Transverse colon (tissue), 4 donors: ENCODE measurements at regions not wholly inside any gene's neighbourhood (a gene's known extent, or its start where the extent isn't known, plus 50 kb on each side); places are given as distances from the start of the nearest gene placed in this dataset.

ENCODE experiments used
- DNase-seq: peaks from one replicate; pipeline ENCODE4 v3.0.0-alpha.2; 2019
- H3K27ac ChIP-seq, 4 donors: fragments of 200-600 bp; sonication (generic); 2 replicates each; pipeline ENCODE4 v1.5.1; 2016 to 2018; ENCODE audit warnings: inconsistent platforms in 4 of 4
- H3K27me3 ChIP-seq: fragments of 200-600 bp; sonication (generic); 2 replicates; pipeline ENCODE4 v1.5.1; 2017; ENCODE audit warnings: inconsistent platforms
- H3K36me3 ChIP-seq, 4 donors: fragments of 200-600 bp; sonication (generic); 2 replicates each; pipeline ENCODE4 v1.5.1; 2017 to 2019; ENCODE audit warnings: inconsistent platforms in 4 of 4
- H3K4me1 ChIP-seq, 4 donors: fragments of 200-600 bp; sonication (generic); 2 replicates each; pipeline ENCODE4 v1.5.1; 2017 to 2020; ENCODE audit warnings: inconsistent platforms in 4 of 4
- H3K4me3 ChIP-seq, 4 donors: fragments of 200-600 bp; sonication (generic); 1 replicate in 1 of 4; 2 replicates in 3 of 4; pipeline versions ENCODE4 v1.5.1 to v1.6.1; 2017 to 2019; ENCODE audit warnings: inconsistent platforms in 4 of 4
- H3K9me3 ChIP-seq, 2 donors: fragments of 200-600 bp; sonication (generic); 2 replicates each; pipeline ENCODE4 v1.5.1; 2017 to 2019; ENCODE audit warnings: inconsistent platforms in 2 of 2
- CTCF ChIP-seq, 5 experiments: fragments of 200-600 bp in 3 of 5; fragments of 450-650 bp in 2 of 5; sonication (generic) in 3 of 5; IDR thresholded peaks; 1 replicate in 2 of 5; 2 replicates in 3 of 5; pipeline ENCODE4 v1.5.1; 2016 to 2017; ENCODE audit warnings: antibody characterized with exemption in 5 of 5, inconsistent platforms in 3 of 5, mild to moderate bottlenecking in 2 of 5, moderate library complexity in 1 of 5
- EP300 ChIP-seq: sonication (generic); formaldehyde crosslinking; IDR thresholded peaks from one replicate; pipeline ENCODE4 v1.6.1; 2017; ENCODE audit warnings: antibody characterized with exemption, low read depth
- POLR2A ChIP-seq: fragments of 450-650 bp; IDR thresholded peaks from one replicate; pipeline ENCODE4 v1.6.1; 2016; ENCODE audit warnings: antibody characterized with exemption, mild to moderate bottlenecking, moderate library complexity
- POLR2AphosphoS5 ChIP-seq, 3 donors: sonication (generic); formaldehyde crosslinking; IDR thresholded peaks; one replicate each; pipeline ENCODE4 v1.6.1; 2016; ENCODE audit warnings: antibody characterized with exemption in 3 of 3
- WGBS, 2 donors: methylation state at CpG; one replicate each; pipeline ENCODE4 v1.1.5; 2018; ENCODE audit warnings: low coverage in 1 of 2; 5-methylcytosine and 5-hydroxymethylcytosine counted together
- in situ Hi-C, 4 donors: fragments of 200-750 bp; cut with MboI; loops; one replicate each; pipeline versions ENCODE4 v1.15.0 to v1.15.1; 2017; ENCODE audit warnings: low sequenced_read_pairs in 3 of 4, low pct_ligation_motif_present in 1 of 4, low pct_unique_long_range_greater_than_20kb in 1 of 4
- intact Hi-C: fragments of 100-400 bp; cut with DNase I; formaldehyde crosslinking; loops from one replicate; pipeline ENCODE4 v1.15.1; 2023; ENCODE audit warnings: low total_unique reads

DNA sequence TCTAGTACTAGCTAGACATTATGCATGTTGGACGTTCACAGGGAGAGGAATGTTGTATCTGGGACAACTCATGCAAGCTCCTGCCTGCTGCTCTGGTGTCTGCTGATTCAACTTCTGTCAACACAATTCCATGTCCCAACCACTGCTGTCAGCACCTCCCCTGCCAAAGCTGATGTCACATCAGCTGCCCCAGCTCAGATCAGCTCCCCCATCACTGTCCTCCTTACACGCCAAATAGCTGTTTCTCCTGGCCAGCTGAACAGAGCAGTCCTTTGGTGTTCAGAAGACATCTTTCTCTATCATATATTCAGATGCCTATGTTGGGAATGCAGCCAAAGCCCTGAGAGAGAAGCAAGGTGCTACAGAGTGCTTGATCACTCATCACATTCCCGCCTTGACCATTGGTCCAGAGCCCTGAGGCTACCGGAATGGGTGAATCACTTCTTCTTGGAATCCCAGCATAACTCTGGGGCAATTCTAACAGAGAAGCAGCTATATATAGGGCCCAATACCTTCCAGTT lies 223.3 kb downstream of the SEC61B start:
- 40 to 67% methylated on average over 1 to 4 of the region's 4 CpGs for WGBS, 2 donors
- no peak for TF ChIP-seq EP300
- no peak for TF ChIP-seq CTCF (IDR thresholded peaks at IDR 0.05)
- no peak for TF ChIP-seq POLR2A
- no peak for TF ChIP-seq POLR2AphosphoS5 (IDR thresholded peaks at IDR 0.05)
- in situ Hi-C loops: loop anchor here in 1 of 4 donors (25.0 kb wide), 1 partner anchor 108 kb away; no protein-coding TSS in a partner anchor
- Histone ChIP-seq H3K4me1 (no peaks in the 10 kb centered on the region), H3K36me3 (no peaks in the 10 kb centered on the region), H3K9me3 (no peaks in the 10 kb centered on the region), H3K4me3 (no peak overlapping the region), H3K27ac (peak overlapping the region in 1 of 4 donors; percentile 2), H3K27me3 (no peaks in the 10 kb centered on the region)
- intact Hi-C loops: no loop called here
- no peak for DNase-seq

GRCh38 chr9:99445920-99446319 lies 223.8 kb downstream of the SEC61B start:
- H3K4me3 ChIP-seq: no peak overlapping the region
- no peaks in the 10 kb centered on the region for H3K27me3 ChIP-seq
- DNase-seq: no peak
- no peaks in the 10 kb centered on the region for H3K36me3 ChIP-seq
- intact Hi-C loops (no loop called here), in situ Hi-C loops (loop anchor here in 1 of 4 donors (25.0 kb wide), 1 partner anchor 109 kb away; no protein-coding TSS in a partner anchor)
- TF ChIP-seq POLR2A (no peak), EP300 (no peak), CTCF (IDR thresholded peaks at IDR 0.05) (no peak), POLR2AphosphoS5 (IDR thresholded peaks at IDR 0.05) (no peak)
- H3K27ac ChIP-seq: peak overlapping the region in 1 of 4 donors; percentile 2
- 67 to 78% methylated on average over 2 to 4 of the region's 4 CpGs for WGBS, 2 donors
- H3K4me1 ChIP-seq: no peaks in the 10 kb centered on the region
- no peaks in the 10 kb centered on the region for H3K9me3 ChIP-seq

DNA sequence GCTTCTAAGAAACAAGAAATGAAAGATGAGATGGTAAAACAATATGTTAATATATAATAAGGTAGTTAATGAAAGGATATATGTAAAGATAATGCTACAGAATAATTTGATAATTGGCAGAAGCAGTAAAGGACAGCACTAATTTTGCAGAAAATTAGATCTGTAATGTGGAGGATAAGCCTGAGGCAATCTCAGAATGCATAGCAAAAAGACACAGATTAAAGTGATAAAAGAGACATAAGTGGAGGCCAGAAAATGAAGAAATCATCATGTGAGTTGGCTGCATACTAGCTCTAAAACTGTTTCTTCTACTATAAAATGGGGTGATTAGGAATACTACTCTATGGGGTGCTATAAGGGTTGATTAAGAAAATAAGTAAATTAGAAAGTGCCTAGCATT lies 225.9 kb downstream of the SEC61B start:
- intact Hi-C loops: no loop called here
- no peaks in the 10 kb centered on the region for H3K9me3 ChIP-seq
- H3K27me3 ChIP-seq: no peaks in the 10 kb centered on the region
- H3K4me3 ChIP-seq: no peak overlapping the region
- TF ChIP-seq POLR2A (no peak), POLR2AphosphoS5 (IDR thresholded peaks at IDR 0.05) (no peak), EP300 (no peak), CTCF (IDR thresholded peaks at IDR 0.05) (no peak)
- no peak for DNase-seq
- no peak overlapping the region for H3K27ac ChIP-seq
- H3K36me3 ChIP-seq: no peaks in the 10 kb centered on the region
- no peaks in the 10 kb centered on the region for H3K4me1 ChIP-seq
- in situ Hi-C loops: loop anchor here in 1 of 4 donors (25.0 kb wide), 1 partner anchor 111 kb away; no protein-coding TSS in a partner anchor

GRCh38 chr9:99449726-99450125 lies 227.6 kb downstream of the SEC61B start:
- TF ChIP-seq POLR2A (no peak), CTCF (IDR thresholded peaks at IDR 0.05) (no peak), EP300 (no peak), POLR2AphosphoS5 (IDR thresholded peaks at IDR 0.05) (no peak)
- Histone ChIP-seq H3K27me3 (no peaks in the 10 kb centered on the region), H3K36me3 (no peaks in the 10 kb centered on the region), H3K27ac (no peak overlapping the region), H3K4me1 (no peaks in the 10 kb centered on the region), H3K9me3 (no peaks in the 10 kb centered on the region), H3K4me3 (no peak overlapping the region)
- no peak for DNase-seq
- intact Hi-C loops: no loop called here
- in situ Hi-C loops: loop anchor here in 1 of 4 donors (25.0 kb wide), 1 partner anchor 112 kb away; no protein-coding TSS in a partner anchor
- 75 to 86% methylated on average over 1 of the region's 1 CpG for WGBS, 2 donors
